Lung (tissue), 11 donors: ENCODE measurements at regions not wholly inside any gene's neighbourhood (a gene's known extent, or its start where the extent isn't known, plus 50 kb on each side); places are given as distances from the start of the nearest gene placed in this dataset.

Experiments
- ATAC-seq: fragments of 200-7000 bp; cut with Tn5 transposase; one replicate; pipeline ENCODE4 v1.9.1; 2020; ENCODE audit warnings: moderate number of reproducible peaks; ENCODE audit not compliant: insufficient read depth, low FRiP score
- DNase-seq, 3 donors: peaks; one replicate each; pipeline ENCODE4 v3.0.0-alpha.2; 2013 to 2017
- H3K27ac ChIP-seq, 2 donors: one replicate each; pipeline ENCODE4 v1.5.1; 2013; ENCODE audit warnings: mild to moderate bottlenecking in 2 of 2, moderate library complexity in 2 of 2, control low read depth in 1 of 2, inconsistent platforms in 1 of 2, low read depth in 1 of 2, low read length in 1 of 2
- H3K27me3 ChIP-seq, 3 donors: one replicate each; pipeline ENCODE4 v1.5.1; 2013; ENCODE audit warnings: low read length in 2 of 3; ENCODE audit not compliant: control insufficient read depth in 3 of 3, insufficient read depth in 3 of 3
- H3K36me3 ChIP-seq, 4 donors: one replicate each; pipeline ENCODE4 v1.5.1; 2013; ENCODE audit warnings: low read length in 4 of 4, mild to moderate bottlenecking in 1 of 4, moderate library complexity in 1 of 4; ENCODE audit not compliant: control insufficient read depth in 4 of 4, insufficient read depth in 4 of 4
- H3K4me1 ChIP-seq, 5 donors: one replicate each; pipeline ENCODE4 v1.5.1; 2013; ENCODE audit warnings: low read length in 5 of 5, mild to moderate bottlenecking in 2 of 5, moderate library complexity in 1 of 5; ENCODE audit not compliant: control insufficient read depth in 5 of 5, insufficient read depth in 5 of 5
- H3K4me3 ChIP-seq: one replicate; pipeline ENCODE4 v1.5.1; 2013; ENCODE audit warnings: mild to moderate bottlenecking, control low read depth, moderate library complexity
- H3K9ac ChIP-seq, 2 donors: one replicate each; pipeline ENCODE4 v1.5.1; 2013; ENCODE audit warnings: low read length in 2 of 2, control low read depth in 1 of 2; ENCODE audit not compliant: insufficient read depth in 1 of 2
- H3K9me3 ChIP-seq, 4 donors: one replicate each; pipeline ENCODE4 v1.5.1; 2013; ENCODE audit warnings: low read length in 3 of 4, mild to moderate bottlenecking in 1 of 4, moderate library complexity in 1 of 4; ENCODE audit not compliant: control insufficient read depth in 4 of 4, insufficient read depth in 3 of 4
- CTCF ChIP-seq: IDR thresholded peaks from 2 replicates; pipeline ENCODE4 v1.5.1; 2012; ENCODE audit warnings: mild to moderate bottlenecking; ENCODE audit errors: control extremely low read depth, extremely low read depth
- WGBS, 2 donors: extraction: QIAGEN DNeasy Blood & Tissue Kit; methylation state at CpG; one replicate each; pipeline ENCODE4 v1.1.7; 2013; 5-methylcytosine and 5-hydroxymethylcytosine counted together
- donor health status: control.
- donor health status: control.
- donor health status: Bipolar disorder and iron deficiency.
- donor health status: healthy.
- donor health status: DM: yes; HTN: yes; CAD: no.

GRCh38 chr3:64299206-64299605, 73.9 kb upstream of the PRICKLE2 start:
- no peak for TF ChIP-seq CTCF
- DNase-seq (no peak), ATAC-seq (no peak)
- Histone ChIP-seq H3K9me3 (peaks cover 0 to 5% (median 2%) of the 10 kb centered on the region in 4 donors), H3K27ac (no peak overlapping the region), H3K9ac (no peak overlapping the region), H3K4me3 (no peak overlapping the region), H3K36me3 (no peaks in the 10 kb centered on the region), H3K27me3 (no peaks in the 10 kb centered on the region), H3K4me1 (no peaks in the 10 kb centered on the region)
- WGBS, 2 donors, result 85 to 89% methylated on average over 1 of the region's 1 CpG

GRCh38 chr3:64297563-64297962, 72.3 kb upstream of the PRICKLE2 start:
- 56 to 97% methylated on average over 1 of the region's 1 CpG for WGBS, 2 donors
- no peaks in the 10 kb centered on the region for H3K27me3 ChIP-seq
- DNase-seq (no peak), ATAC-seq (no peak)
- peaks cover 0 to 5% (median 2%) of the 10 kb centered on the region in 4 donors for H3K9me3 ChIP-seq
- no peak for TF ChIP-seq CTCF
- H3K4me1 ChIP-seq, result peaks cover 0 to under 1% (median 0%) of the 10 kb centered on the region in 5 donors
- no peaks in the 10 kb centered on the region for H3K36me3 ChIP-seq
- no peak overlapping the region for H3K27ac ChIP-seq
- no peak overlapping the region for H3K9ac ChIP-seq
- H3K4me3 ChIP-seq, result no peak overlapping the region

GRCh38 chr3:64295594-64295993, 70.3 kb upstream of the PRICKLE2 start:
- ATAC-seq (no peak), DNase-seq (no peak)
- peaks cover 0 to 5% (median 2%) of the 10 kb centered on the region in 4 donors for H3K9me3 ChIP-seq
- no peaks in the 10 kb centered on the region for H3K27me3 ChIP-seq
- H3K9ac ChIP-seq, result no peak overlapping the region
- no peak overlapping the region for H3K27ac ChIP-seq
- 88 to 96% methylated on average over 5 of the region's 5 CpGs for WGBS, 2 donors
- H3K4me1 ChIP-seq, result peaks cover 0 to 16% (median 5%) of the 10 kb centered on the region in 5 donors
- no peak for TF ChIP-seq CTCF
- no peak overlapping the region for H3K4me3 ChIP-seq
- no peaks in the 10 kb centered on the region for H3K36me3 ChIP-seq

GRCh38 chr3:64294771-64295170, 69.5 kb upstream of the PRICKLE2 start:
- Histone ChIP-seq H3K4me3 (no peak overlapping the region), H3K9me3 (peaks cover 0 to 5% (median 2%) of the 10 kb centered on the region in 4 donors), H3K4me1 (peaks cover 0 to 25% (median 5%) of the 10 kb centered on the region in 5 donors), H3K27me3 (no peaks in the 10 kb centered on the region), H3K27ac (no peak overlapping the region), H3K36me3 (no peaks in the 10 kb centered on the region), H3K9ac (no peak overlapping the region)
- ATAC-seq (no peak), DNase-seq (no peak)
- 85 to 88% methylated on average over 2 of the region's 2 CpGs for WGBS, 2 donors
- no peak for TF ChIP-seq CTCF
